Heart left ventricle (tissue), 13 donors: ENCODE measurements at regions not wholly inside any gene's neighbourhood (a gene's known extent, or its start where the extent isn't known, plus 50 kb on each side); places are given as distances from the start of the nearest gene placed in this dataset.

Source experiments
- CTCF ChIP-seq, 12 donors: fragments of 200-600 bp; sonication (generic) in 4 of 12; IDR thresholded peaks; one replicate each; pipeline versions ENCODE4 v1.5.0 to v1.8.0; 2018 to 2022; ENCODE audit warnings: antibody characterized with exemption in 12 of 12, mild to moderate bottlenecking in 5 of 12
- POLR2A ChIP-seq, 2 donors: fragments of 450-650 bp; IDR thresholded peaks; one replicate each; pipeline ENCODE4 v1.6.1; 2017; ENCODE audit warnings: antibody characterized with exemption in 2 of 2, mild to moderate bottlenecking in 2 of 2, moderate library complexity in 2 of 2
- donor health status: ischemic (EF 13 %, LVEDD 7.1; RV severe dilation, severe dysfunction).
- donor health status: DM: no; HTN: yes; CAD: no.
- donor health status: DM: no; HTN: no; CAD: no.
- donor health status: ischemic (EF 25% LVEDD 6.9; RV normal size, moderate dysfunction).
- donor health status: ischemic (EF 25% LVEDD 5.7; RV mildly dilated, moderate dysfunction).
- donor health status: ischemic (EF 35%, LVEDD 5.7; RV mildly dilated, moderate dysfunction).
- donor health status: nonischemic (EF 11% LVEDD 7.7; RV severe dilation, severe dysfunction).
- donor health status: DM: yes; HTN: yes; CAD: no.
- donor health status: PGD.
- donor health status: ischemic (EF 29% LVEDD 5.4; RV normal size, mild dysfunction).
- donor health status: nonischemic (EF 23%, LVEDD 6.1; RV moderate dilation, normal function).

GRCh38 chr14:97411938-97412612 is 614.9 kb downstream of the VRK1 start:
- no peak for TF ChIP-seq CTCF (IDR thresholded peaks at IDR 0.05)
- no peak for TF ChIP-seq POLR2A (IDR thresholded peaks at IDR 0.05)
